Natural killer cell (primary cell): ENCODE measurements at regions not wholly inside any gene's neighbourhood (a gene's known extent, or its start where the extent isn't known, plus 50 kb on each side); places are given as distances from the start of the nearest gene placed in this dataset.
A peak's percentile ranks its signal among the peaks of the same experiment; 100 is the strongest.

ENCODE experiments used
- ATAC-seq, 3 donors: fragments of 150-1000 bp in 2 of 3; fragments of 200-7000 bp in 1 of 3; cut with Tn5 transposase; 1 replicate in 1 of 3; 2 replicates in 2 of 3; pipeline ENCODE4 v1.10.0; 2021; ENCODE audit warnings: mild to moderate bottlenecking in 2 of 3, moderate library complexity in 2 of 3
- DNase-seq, 2 donors: peaks; one replicate each; pipeline versions ENCODE4 v3.0.0 to v3.0.0-alpha.2; 2013 to 2021; ENCODE audit warnings: mixed read lengths in 1 of 2
- H3K27ac ChIP-seq: one replicate; pipeline ENCODE4 v1.5.1; 2013; ENCODE audit warnings: mild to moderate bottlenecking, low read length
- H3K27me3 ChIP-seq: one replicate; pipeline ENCODE4 v1.6.1; 2013; ENCODE audit warnings: low read length; ENCODE audit not compliant: control insufficient read depth, insufficient read depth
- H3K36me3 ChIP-seq: one replicate; pipeline ENCODE4 v1.6.1; 2013; ENCODE audit warnings: low read length; ENCODE audit not compliant: control insufficient read depth, insufficient read depth
- H3K4me1 ChIP-seq: one replicate; pipeline ENCODE4 v1.6.1; 2013; ENCODE audit warnings: low read length; ENCODE audit not compliant: control insufficient read depth, insufficient read depth
- H3K4me3 ChIP-seq: one replicate; pipeline ENCODE4 v1.5.1; 2013; ENCODE audit warnings: low read length
- H3K9me3 ChIP-seq: one replicate; pipeline ENCODE4 v1.6.1; 2013; ENCODE audit warnings: low read length; ENCODE audit not compliant: control insufficient read depth, insufficient read depth
- H3K27ac Mint-ChIP-seq, 2 donors: one replicate each; pipeline ENCODE4 v1.8.0; 2022; ENCODE audit warnings: mild to moderate bottlenecking in 2 of 2, mixed read lengths in 2 of 2, moderate library complexity in 1 of 2
- H3K27me3 Mint-ChIP-seq, 2 donors: one replicate each; pipeline ENCODE4 v1.8.0; 2022; ENCODE audit warnings: low read depth in 2 of 2, mixed read lengths in 2 of 2
- H3K36me3 Mint-ChIP-seq: one replicate; pipeline ENCODE4 v1.8.0; 2022; ENCODE audit warnings: mixed read lengths
- H3K4me1 Mint-ChIP-seq, 2 donors: one replicate each; pipeline ENCODE4 v1.8.0; 2022; ENCODE audit warnings: mixed read lengths in 2 of 2
- H3K4me3 Mint-ChIP-seq: one replicate; pipeline ENCODE4 v1.8.0; 2022; ENCODE audit warnings: mild to moderate bottlenecking, moderate library complexity, mixed read lengths
- H3K9me3 Mint-ChIP-seq, 2 donors: one replicate each; pipeline ENCODE4 v1.8.0; 2022; ENCODE audit warnings: mixed read lengths in 2 of 2
- WGBS: methylation state at CpG from one replicate; pipeline ENCODE4 v1.1.7; 2013; ENCODE audit warnings: missing lambda C conversion rate; ENCODE audit not compliant: insufficient coverage; 5-methylcytosine and 5-hydroxymethylcytosine counted together
- intact Hi-C: fragments of 100-400 bp; cut with micrococcal nuclease; formaldehyde crosslinking; loops from one replicate; pipeline ENCODE4 v1.14.2; 2022
- TF ChIP-seq, protein P1 (sequence below): fragments of 200-600 bp; IDR thresholded peaks from one replicate; pipeline ENCODE4 v1.8.0; 2022; ENCODE audit warnings: antibody characterized with exemption

DNA sequence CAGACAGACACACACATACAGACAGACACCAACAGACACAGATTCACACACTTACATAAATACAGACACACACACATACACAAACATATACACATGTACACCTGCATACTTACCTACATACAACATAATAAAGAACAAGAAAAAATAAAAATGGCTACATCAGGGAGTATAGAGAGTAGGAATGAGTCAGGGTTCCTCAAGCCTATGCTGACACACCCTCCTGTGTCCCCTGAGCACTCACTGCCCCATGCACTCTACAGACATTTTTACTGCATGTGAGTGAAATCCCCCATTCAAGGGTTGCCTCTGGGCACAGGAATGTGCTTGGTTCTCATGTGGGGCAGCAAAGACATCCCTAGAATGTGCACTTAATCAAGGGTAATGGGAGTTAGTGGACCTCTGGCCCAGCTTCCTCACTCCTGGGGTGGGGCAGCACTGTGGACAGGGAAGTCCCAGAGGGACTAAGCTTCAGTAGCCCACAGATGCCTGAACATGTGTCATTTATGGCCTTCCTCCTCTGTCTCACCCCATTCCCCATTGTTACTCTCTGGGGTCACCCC lies 185.9 kb upstream of the FOXA2 start:
- peaks cover 0 to 22% of the 10 kb centered on the region in 2 donors for H3K27me3 Mint-ChIP-seq
- TF ChIP-seq, protein P1, sequence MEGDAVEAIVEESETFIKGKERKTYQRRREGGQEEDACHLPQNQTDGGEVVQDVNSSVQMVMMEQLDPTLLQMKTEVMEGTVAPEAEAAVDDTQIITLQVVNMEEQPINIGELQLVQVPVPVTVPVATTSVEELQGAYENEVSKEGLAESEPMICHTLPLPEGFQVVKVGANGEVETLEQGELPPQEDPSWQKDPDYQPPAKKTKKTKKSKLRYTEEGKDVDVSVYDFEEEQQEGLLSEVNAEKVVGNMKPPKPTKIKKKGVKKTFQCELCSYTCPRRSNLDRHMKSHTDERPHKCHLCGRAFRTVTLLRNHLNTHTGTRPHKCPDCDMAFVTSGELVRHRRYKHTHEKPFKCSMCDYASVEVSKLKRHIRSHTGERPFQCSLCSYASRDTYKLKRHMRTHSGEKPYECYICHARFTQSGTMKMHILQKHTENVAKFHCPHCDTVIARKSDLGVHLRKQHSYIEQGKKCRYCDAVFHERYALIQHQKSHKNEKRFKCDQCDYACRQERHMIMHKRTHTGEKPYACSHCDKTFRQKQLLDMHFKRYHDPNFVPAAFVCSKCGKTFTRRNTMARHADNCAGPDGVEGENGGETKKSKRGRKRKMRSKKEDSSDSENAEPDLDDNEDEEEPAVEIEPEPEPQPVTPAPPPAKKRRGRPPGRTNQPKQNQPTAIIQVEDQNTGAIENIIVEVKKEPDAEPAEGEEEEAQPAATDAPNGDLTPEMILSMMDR = no peak
- Histone ChIP-seq H3K4me1 (no peaks in the 10 kb centered on the region), H3K27ac (no peak overlapping the region), H3K9me3 (peaks cover 6% of the 10 kb centered on the region), H3K4me3 (no peak overlapping the region), H3K36me3 (no peaks in the 10 kb centered on the region), H3K27me3 (no peaks in the 10 kb centered on the region)
- intact Hi-C loops = no loop called here
- no peak overlapping the region for H3K4me3 Mint-ChIP-seq
- H3K9me3 Mint-ChIP-seq = no peaks in the 10 kb centered on the region
- DNase-seq (no peak), ATAC-seq (peak in 1 of 3 donors; percentile 7)
- no peak overlapping the region for H3K27ac Mint-ChIP-seq
- H3K36me3 Mint-ChIP-seq = no peaks in the 10 kb centered on the region
- H3K4me1 Mint-ChIP-seq = no peaks in the 10 kb centered on the region

DNA sequence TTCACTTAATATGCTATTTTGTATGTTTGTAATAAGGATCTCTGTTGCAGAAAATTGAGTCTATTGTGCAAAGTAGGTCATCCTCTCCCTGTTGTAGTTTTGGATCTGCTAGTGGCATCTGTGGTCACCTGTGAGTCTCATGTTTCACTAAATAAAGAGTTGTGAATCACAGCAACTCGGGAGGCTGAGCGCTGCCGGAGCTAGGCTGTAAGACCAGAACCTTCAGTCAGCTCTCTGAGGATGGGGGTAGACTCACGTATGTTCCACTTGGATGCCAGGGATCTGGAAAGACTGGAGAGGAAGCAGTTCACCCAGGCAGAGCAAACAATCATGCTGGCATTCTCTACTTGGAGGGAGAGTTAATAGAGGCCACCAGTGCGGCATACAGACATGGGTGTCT lies 187.3 kb upstream of the FOXA2 start:
- no peaks in the 10 kb centered on the region for H3K36me3 Mint-ChIP-seq
- H3K4me3 ChIP-seq = no peak overlapping the region
- no peaks in the 10 kb centered on the region for H3K4me1 Mint-ChIP-seq
- intact Hi-C loops = no loop called here
- peaks cover 0 to 22% of the 10 kb centered on the region in 2 donors for H3K27me3 Mint-ChIP-seq
- ATAC-seq (no peak), DNase-seq (no peak)
- H3K27ac ChIP-seq = no peak overlapping the region
- no peak overlapping the region for H3K27ac Mint-ChIP-seq
- H3K9me3 Mint-ChIP-seq = no peaks in the 10 kb centered on the region
- peaks cover 6% of the 10 kb centered on the region for H3K9me3 ChIP-seq
- no peak overlapping the region for H3K4me3 Mint-ChIP-seq
- no peaks in the 10 kb centered on the region for H3K4me1 ChIP-seq
- H3K27me3 ChIP-seq = no peaks in the 10 kb centered on the region
- TF ChIP-seq, protein P1 = no peak
- WGBS = 76% methylated on average over 5 of the region's 5 CpGs
- no peaks in the 10 kb centered on the region for H3K36me3 ChIP-seq

DNA sequence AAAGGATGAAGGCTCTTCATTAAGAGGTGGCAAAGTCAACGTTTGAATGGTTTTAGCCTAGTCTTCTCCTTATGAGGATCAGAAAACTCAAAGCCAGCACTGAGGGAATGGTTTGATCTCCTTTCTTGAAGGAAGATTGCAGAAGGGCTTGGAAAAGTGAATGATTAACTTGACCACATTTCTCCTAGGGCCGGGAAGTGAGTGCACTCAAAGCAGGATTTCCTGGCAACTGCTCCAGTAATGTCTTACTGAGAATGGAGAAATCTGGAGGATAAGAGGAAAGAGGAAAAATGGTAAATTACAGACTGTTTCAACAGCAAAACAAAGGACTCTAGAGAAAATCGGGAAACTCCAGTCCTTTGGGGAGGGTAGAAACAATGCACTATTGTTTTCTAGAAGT lies 189.0 kb upstream of the FOXA2 start:
- intact Hi-C loops = no loop called here
- no peaks in the 10 kb centered on the region for H3K4me1 Mint-ChIP-seq
- Histone ChIP-seq H3K9me3 (peaks cover 6% of the 10 kb centered on the region), H3K4me1 (no peaks in the 10 kb centered on the region), H3K27me3 (no peaks in the 10 kb centered on the region), H3K4me3 (no peak overlapping the region), H3K27ac (no peak overlapping the region), H3K36me3 (no peaks in the 10 kb centered on the region)
- H3K27ac Mint-ChIP-seq = no peak overlapping the region
- TF ChIP-seq, protein P1 = no peak
- DNase-seq (no peak), ATAC-seq (no peak)
- H3K27me3 Mint-ChIP-seq = peaks cover 0 to 22% of the 10 kb centered on the region in 2 donors
- H3K9me3 Mint-ChIP-seq = no peaks in the 10 kb centered on the region
- H3K36me3 Mint-ChIP-seq = no peaks in the 10 kb centered on the region
- WGBS = 56% methylated on average over 3 of the region's 3 CpGs
- no peak overlapping the region for H3K4me3 Mint-ChIP-seq

DNA sequence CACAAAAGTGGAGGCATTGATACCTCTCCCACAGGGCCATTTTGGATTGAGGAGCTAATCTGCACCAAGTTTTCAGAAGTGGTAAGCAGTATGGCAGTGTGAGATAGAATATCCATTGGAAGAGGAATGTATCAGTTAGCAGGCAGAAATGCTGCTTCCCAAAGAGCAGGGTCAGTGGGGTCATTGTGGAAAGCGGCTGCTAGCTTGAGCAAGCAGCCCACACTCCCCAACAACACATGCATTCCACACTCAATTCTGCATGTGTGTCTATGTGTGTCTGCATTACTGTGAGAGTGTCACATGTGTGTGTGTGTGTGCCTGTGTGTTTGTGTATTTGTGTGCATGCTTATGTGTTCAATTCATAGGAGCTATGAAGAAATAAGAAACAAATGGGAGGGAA lies 190.9 kb upstream of the FOXA2 start:
- WGBS = no CpG with 5 or more reads among the region's 1 CpG
- no peaks in the 10 kb centered on the region for H3K27me3 ChIP-seq
- no peak overlapping the region for H3K27ac Mint-ChIP-seq
- H3K36me3 ChIP-seq = no peaks in the 10 kb centered on the region
- ATAC-seq = no peak
- intact Hi-C loops = no loop called here
- H3K36me3 Mint-ChIP-seq = no peaks in the 10 kb centered on the region
- H3K4me1 ChIP-seq = no peaks in the 10 kb centered on the region
- no peak overlapping the region for H3K27ac ChIP-seq
- DNase-seq = no peak
- H3K27me3 Mint-ChIP-seq = peaks cover 0 to 22% of the 10 kb centered on the region in 2 donors
- no peaks in the 10 kb centered on the region for H3K4me1 Mint-ChIP-seq
- no peaks in the 10 kb centered on the region for H3K9me3 Mint-ChIP-seq
- TF ChIP-seq, protein P1 = no peak
- no peak overlapping the region for H3K4me3 ChIP-seq
- peaks cover 6% of the 10 kb centered on the region for H3K9me3 ChIP-seq
- H3K4me3 Mint-ChIP-seq = no peak overlapping the region
